ENCODE measurements at regions not wholly inside any gene's neighbourhood (a gene's known extent, or its start where the extent isn't known, plus 50 kb on each side); places are given as distances from the start of the nearest gene placed in this dataset.
"Not testable (repeated sequence)": the region's sequence is repeated elsewhere in the genome, so short reads cannot be mapped to it uniquely, and the experiment has no call there.

- DNase-seq (ENCODE audit: low spot score): no peak
Measured at GRCh38 chr6:167470101-167470835, 145.4 kb downstream of the TTLL2 start.

GRCh38 chr6:167470836-167471547 is 146.1 kb downstream of the TTLL2 start:
- DNase-seq (ENCODE audit: low spot score): no peak

GRCh38 chr6:167471548-167471930 is 146.7 kb downstream of the TTLL2 start:
- no peak for DNase-seq (ENCODE audit: low spot score)

GRCh38 chr6:167472148-167472547 is 147.3 kb downstream of the TTLL2 start:
- no peak for DNase-seq (ENCODE audit: low spot score)

GRCh38 chr6:167472880-167473279 is 148.0 kb downstream of the TTLL2 start:
- no peak for DNase-seq (ENCODE audit: low spot score)

- DNase-seq (ENCODE audit: low spot score): no peak
Measured at GRCh38 chr6:167474171-167474570, 149.3 kb downstream of the TTLL2 start.

GRCh38 chr6:167474725-167475124 is 149.8 kb downstream of the TTLL2 start:
- DNase-seq (ENCODE audit: low spot score): no peak

- no peak for DNase-seq (ENCODE audit: low spot score)
Measured at GRCh38 chr6:167475947-167476346, 151.1 kb downstream of the TTLL2 start.

- DNase-seq (ENCODE audit: low spot score): no peak
Measured at GRCh38 chr6:167476844-167477595, 152.1 kb downstream of the TTLL2 start.

GRCh38 chr6:167477688-167478087 is 152.8 kb downstream of the TTLL2 start:
- no peak for DNase-seq (ENCODE audit: low spot score)

GRCh38 chr6:167479301-167479700 is 154.4 kb downstream of the TTLL2 start:
- no peak for DNase-seq (ENCODE audit: low spot score)

- DNase-seq (ENCODE audit: low spot score): no peak
Measured at GRCh38 chr6:167479901-167480648, 155.2 kb downstream of the TTLL2 start.

GRCh38 chr6:167481307-167481926 is 156.5 kb downstream of the TTLL2 start:
- no peak for DNase-seq (ENCODE audit: low spot score)

GRCh38 chr6:167482801-167483200 is 157.9 kb downstream of the TTLL2 start:
- DNase-seq (ENCODE audit: low spot score): not testable (repeated sequence)

GRCh38 chr6:167485186-167485978 is 160.5 kb downstream of the TTLL2 start:
- DNase-seq (ENCODE audit: low spot score): no peak

GRCh38 chr6:167487749-167488664 is 163.1 kb downstream of the TTLL2 start:
- DNase-seq (ENCODE audit: low spot score): no peak

GRCh38 chr6:167491438-167492099 is 166.7 kb downstream of the TTLL2 start:
- no peak for DNase-seq (ENCODE audit: low spot score)

GRCh38 chr6:167492100-167492449 is 167.2 kb downstream of the TTLL2 start:
- no peak for DNase-seq (ENCODE audit: low spot score)

- DNase-seq (ENCODE audit: low spot score): no peak
Measured at GRCh38 chr6:167493310-167493709, 168.4 kb downstream of the TTLL2 start.

All from SK-N-DZ (cell line).